ENCODE measurements at regions not wholly inside any gene's neighbourhood (a gene's known extent, or its start where the extent isn't known, plus 50 kb on each side); places are given as distances from the start of the nearest gene placed in this dataset.

DNA sequence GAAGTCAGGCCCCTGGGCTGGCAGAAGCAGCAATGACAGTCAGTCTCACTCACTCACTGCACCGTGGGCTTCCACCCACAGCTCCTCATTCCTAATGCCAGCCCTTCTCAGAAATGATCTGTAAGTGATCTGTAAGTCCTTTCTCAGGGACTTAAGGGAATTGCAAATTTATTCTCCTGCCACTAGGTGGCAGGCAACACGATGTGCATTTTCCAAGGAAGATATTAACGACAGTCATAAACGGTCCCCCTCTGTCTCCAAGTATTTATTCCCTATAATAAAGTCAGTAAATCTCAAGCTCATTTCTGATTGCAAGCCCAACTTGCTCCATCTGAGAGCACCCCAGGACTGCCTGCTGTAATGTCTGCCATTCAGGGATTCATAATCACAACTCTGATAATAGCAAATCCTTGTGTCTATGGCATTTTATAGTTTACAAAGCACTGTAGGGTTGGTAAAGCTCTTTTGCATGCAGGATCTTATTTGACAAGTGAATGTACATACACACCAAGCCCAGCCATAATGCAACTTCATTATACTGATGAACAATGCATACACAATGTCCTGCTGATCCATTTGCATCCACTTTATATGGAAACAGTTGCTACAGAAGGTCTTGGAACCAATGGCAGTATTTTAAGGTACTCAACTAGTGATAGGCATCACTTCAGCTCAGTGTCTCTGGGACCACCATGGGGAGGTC, 380.5 kb upstream of the CAMK1G start:
- TF ChIP-seq CTCF (IDR thresholded peaks at IDR 0.05) (peak; percentile 48 to 75 (median 54)), POLR2AphosphoS5 (IDR thresholded peaks at IDR 0.05) (no peak)
